NCI-H1417 treated with DMSO at 0.1 percent for 48 hours (cell line): ENCODE measurements at regions not wholly inside any gene's neighbourhood (a gene's known extent, or its start where the extent isn't known, plus 50 kb on each side); places are given as distances from the start of the nearest gene placed in this dataset.
"Not testable (repeated sequence)": the region's sequence is repeated elsewhere in the genome, so short reads cannot be mapped to it uniquely, and the experiment has no call there.

Experiments used
- DNase-seq: peaks from one replicate; lab custom pipeline; 2025; lab: John Stamatoyannopoulos, UW

DNA sequence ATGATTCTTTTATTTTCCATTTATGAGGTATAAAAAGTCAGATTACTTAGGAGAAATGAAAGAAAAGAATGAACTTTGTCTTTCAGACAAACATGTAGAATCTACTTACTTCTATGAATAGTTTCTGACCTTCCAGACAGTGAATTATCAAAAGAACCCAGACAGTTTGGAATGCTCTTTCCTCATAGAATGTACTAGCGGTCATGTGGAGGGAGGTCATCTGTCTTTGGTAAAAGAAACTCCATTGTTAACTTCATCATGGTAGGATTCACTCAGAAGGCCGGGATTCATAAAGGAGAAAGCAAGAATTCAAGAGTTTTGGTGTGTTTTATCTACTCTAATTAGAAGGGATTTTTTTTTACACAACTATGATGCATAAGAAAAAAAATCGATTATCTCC is 144.8 kb upstream of the ZNF804B start:
- DNase-seq: no peak

DNA sequence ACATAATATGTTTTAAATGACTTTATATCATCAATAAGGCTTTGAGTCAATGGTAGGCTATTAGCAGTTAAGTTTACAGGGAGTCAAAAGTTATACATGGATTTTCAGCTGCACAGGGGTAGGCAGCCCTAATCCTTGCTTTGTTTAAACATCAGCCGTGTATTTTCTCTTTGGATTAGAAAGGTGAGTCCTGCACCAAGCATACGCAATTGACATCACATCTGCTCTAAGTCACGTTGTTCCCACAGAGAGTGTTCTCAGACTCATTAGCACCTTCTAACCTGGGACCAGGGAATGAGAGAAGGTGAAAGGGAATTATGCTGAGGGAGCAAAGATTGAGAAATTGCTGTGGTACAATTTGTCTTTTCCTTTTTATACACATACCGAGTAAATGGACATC is 148.6 kb upstream of the ZNF804B start:
- DNase-seq: no peak

DNA sequence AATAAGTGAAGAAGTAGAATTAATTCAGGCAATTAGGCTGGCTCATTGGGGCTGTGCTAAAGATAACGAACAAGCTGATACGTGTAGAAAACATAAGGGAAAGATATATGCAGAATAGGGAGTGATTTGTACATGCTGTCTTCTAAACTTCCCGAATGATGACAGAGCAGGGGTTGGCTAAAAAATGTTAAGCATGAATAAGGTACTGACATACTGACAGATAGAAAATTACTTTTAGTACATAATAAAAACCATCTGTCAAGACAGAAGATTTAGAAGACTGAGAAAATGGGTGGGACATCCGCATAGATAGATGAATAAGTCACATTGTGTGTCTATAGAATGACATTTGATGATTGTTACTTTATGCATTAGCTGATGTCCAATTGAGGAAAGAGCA is 158.8 kb upstream of the ZNF804B start:
- DNase-seq: no peak

DNA sequence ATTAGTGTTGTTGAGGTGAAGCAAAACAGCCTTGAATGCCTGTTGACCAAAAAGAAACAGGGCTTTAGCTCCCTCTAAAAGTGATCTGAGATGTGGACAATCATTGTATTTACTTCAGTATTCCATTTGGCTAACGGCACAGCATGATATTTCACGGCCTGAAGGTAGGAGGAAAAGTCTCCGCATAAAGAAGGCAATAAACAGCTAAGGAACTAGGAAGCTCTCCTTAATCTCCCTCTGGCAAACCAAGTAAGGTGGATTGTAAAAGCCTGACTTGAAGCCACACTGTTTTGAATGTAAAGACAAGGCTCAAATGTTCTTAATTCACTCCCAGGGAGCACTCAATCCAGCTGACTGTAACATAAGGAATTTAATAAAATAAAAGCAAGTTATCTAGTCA is 160.0 kb upstream of the ZNF804B start:
- DNase-seq: no peak

DNA sequence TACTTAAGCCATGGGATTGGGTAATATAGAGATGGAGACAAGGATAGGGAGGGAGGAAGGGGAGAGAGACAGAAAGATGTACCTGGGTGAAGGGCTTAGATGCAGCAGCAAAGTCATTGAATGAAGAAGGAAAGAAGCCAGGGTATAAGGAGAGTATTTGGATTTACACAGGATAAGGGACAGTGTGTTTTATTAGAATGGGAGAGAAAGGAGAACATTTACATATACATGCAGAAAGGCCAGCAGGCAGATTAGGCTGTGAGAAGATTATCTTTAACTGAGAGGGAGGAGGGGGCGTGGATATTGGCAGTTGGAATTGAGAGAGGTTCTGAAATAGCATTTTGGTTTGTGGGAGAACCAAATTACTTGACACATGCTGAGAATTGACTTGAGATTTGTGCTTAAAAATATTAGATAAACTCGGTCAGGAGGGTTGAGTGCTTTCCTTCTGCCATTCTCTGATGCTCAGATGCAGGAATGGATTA is 161.5 kb upstream of the ZNF804B start:
- DNase-seq: no peak

DNA sequence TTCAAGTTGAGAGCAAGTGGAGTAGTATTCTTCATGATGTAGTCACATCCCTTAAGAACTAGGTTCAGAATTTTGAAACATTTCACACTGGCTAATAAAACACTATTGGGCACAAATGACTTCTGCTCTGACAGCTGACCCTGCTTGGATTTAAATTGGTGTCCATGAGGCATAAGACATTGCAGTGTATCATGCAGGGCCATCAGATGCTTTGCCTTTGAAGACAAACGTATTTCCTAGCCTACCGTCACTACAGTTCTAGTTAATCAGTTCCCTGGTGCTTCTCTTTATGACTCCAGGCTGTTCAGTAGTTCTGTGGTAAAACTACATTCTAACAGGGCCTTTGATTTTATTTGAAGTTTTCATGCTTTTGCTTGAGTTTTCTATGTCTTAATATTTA is 168.5 kb upstream of the ZNF804B start:
- no peak for DNase-seq

DNA sequence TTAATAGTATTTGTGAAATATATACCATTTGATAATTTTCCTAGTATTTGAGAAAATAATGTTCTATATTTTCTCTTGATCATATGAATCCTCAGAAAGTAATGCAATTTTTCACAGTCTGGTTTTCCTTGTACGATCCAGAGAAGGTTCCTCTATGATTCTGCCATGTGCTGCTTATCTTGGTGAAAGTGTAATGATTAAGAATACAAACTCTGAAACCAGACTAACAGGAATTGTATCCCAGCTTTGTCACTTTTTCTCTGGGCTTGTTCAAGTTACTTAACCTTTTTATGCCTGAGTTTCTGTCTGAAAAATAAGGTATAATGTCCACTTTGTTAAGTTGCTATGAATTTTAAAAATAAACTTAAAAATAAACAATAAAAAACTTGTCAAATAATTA is 169.6 kb upstream of the ZNF804B start:
- DNase-seq: no peak

DNA sequence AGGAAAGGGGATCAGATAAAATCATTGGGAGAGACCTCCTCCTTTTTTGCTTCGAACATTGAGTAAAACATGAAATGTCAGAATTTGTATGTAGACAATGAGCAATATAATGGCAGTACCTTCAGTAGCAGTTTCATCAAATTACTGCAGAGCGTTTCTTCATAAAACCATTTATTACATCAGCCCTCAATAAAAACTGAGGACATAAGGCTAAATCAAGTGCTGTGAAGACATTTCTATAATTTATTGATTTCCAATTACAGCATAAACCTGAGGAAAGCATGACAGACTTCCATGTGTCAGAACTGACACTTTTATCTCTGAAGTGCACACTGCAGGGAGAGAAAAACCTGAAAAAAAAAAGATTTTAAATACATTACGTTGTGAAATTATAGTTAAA is 172.6 kb upstream of the ZNF804B start:
- no peak for DNase-seq

DNA sequence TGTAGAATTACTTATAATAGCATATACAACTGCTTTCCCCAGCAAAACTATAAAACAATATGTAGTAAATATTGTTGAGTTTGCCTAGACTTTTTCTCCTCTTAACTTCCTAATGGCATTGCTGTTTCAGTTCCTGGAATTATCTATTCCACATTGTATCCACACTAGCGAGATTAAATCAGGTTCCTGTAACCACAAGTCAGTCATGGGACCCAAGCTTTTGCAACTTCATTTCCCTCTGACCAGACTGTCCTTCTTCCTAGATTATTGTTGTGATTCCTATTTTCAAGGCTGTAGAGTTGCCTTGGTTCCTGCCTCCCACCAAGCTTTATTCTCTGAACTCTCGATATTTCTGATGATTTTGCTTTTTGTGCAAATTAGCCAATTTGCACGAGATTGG is 173.3 kb upstream of the ZNF804B start:
- no peak for DNase-seq

DNA sequence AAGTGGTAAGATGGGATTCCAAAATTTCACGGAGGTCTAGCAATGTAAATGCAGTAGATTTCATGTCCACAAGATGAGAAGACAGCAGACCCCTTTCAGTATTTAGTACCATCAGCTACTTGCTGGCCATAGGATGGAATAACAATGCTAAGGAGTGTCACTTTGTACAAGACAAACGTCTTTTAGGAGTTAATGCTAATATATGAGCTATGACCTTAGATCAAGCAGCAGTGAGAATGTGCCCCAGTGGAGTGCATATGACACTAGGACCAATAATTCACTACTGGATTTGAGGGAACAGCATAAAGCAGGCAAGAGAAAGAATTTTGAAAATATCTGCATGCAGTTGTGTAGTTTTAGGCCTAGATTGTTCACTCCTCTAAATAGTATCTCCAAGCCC is 182.8 kb upstream of the ZNF804B start:
- DNase-seq: no peak

DNA sequence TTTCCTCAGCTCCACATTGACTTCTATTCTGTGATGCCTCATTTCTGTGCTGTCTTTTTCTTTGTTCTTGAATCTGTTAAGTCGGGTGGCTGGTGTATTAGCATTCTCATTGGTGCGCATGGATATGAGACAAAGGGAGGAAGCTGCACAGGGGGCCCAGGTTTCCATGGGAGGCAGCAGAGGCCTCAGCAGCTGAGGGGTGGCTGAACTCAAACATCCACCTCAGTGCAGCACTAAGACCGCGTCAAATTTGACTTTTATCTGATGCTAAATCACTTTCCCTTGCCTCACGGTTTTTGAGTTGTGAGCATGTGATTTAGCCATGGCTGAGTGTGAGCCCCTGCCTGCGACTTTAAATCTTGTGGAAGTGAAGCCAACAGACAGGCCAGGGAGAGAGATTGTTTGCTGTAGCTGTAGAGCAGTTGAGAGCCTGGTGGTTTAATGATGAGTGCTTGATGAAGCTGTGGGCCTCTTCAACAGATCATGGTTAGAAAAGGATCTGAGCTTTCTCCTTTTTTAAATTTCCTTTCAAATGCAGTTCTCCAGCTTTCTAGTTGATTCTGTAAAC is 193.3 kb upstream of the ZNF804B start:
- DNase-seq: no peak

DNA sequence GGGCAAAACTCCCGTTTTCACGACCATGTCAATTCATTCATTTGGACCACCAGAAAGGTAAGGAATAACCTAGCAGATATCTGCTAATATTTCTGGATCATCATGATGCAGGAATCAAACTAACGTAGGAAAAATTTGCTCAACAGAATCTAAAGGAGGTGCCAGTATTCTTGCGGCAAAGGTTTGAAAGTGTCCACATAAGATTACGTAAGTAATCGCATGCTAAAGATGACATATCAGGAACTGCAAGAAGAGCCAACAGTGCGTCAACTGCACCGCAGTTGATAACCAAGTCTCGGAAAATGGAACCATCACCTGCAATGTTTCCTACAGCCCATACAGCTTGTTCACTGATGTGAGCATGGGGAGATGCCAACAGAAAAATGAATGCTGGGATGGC is 194.1 kb upstream of the ZNF804B start:
- DNase-seq: no peak

DNA sequence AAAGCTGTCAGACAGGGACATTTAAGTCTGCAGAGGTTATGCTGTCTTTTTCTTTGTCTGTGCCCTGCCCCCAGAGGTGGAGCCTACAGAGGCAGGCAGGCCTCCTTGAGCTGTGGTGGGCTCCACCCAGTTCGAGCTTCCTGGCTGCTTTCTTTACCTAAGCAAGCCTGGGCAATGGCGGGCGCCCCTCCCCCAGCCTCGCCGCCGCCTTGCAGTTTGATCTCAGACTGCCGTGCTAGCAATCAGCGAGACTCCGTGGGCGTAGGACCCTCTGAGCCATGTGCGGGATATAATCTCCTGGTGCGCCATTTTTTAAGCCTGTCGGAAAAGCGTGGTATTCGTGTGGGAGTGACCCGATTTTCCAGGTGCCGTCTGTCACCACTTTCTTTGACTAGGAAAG is 203.1 kb upstream of the ZNF804B start:
- not testable (repeated sequence) for DNase-seq

DNA sequence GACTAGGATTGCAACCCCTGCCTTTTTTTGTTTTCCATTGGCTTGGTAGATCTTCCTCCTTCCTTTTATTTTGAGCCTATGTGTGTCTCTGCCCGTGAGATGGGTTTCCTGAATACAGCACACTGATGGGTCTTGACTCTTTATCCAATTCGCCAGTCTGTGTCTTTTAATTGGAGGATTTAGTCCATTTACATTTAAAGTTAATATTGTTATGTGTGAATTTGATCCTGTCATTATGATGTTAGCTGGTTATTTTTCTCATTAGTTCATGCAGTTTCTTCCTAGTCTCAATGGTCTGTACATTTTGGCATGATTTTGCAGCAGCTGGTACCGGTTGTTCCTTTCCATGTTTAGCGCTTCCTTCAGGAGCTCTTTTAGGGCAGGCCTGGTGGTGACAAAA is 204.7 kb upstream of the ZNF804B start:
- not testable (repeated sequence) for DNase-seq

DNA sequence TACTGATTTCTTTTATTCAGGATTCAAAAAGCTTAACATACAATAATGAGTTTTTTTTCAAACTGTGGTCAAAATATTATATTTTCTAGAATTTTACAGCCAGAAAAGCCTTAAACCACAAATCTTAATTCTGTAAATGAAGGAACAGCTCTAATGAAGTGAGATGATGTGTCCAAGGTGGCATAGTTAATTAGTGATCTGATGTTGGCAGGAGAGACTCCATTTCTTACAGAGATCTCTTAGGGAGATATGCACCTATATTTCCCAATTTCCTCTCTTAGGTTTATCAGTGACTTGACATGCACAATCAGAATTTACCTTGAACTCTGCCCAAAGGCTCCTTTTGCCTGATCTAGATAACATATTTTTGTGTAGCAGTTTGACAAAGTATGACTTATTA is 211.1 kb upstream of the ZNF804B start:
- DNase-seq: no peak

DNA sequence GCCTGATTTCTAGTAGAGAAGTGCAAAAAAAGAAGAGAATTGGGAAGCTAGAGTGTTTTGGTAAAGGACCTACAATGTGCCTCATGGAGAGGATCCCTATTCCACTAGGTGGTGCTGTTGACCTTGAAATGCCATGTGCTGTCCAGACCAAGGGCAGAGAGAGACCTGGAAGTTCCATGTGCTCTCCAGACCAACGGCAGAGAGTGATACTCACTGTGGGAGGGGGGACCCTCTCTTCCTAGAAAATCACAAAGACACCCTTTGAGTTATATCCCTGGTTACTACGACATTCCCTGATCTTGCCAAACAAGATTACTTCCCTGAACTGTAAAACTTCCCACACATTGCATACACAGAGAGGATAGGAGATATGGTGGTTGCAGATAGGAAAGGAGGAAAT is 212.7 kb upstream of the ZNF804B start:
- DNase-seq: no peak

DNA sequence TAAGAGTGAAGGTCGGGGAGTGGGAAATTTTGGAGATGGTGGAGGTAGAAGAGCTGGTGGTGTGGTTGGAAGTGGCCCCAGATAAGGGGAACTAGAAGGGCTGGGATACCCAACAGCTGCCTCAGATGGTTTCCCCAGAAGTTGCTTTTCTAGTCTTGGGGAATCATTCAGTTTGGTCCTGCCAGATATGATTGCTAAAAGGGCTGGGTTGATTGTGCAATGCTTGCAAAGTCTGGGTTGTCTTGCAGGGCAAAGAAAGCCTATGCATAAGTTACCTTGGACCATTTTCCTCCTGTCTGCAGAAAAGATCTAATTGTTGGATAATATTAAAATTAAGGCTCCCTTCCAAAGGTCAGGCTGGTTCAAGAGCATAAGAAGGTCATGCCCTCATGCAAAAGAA is 213.8 kb upstream of the ZNF804B start:
- DNase-seq: no peak

DNA sequence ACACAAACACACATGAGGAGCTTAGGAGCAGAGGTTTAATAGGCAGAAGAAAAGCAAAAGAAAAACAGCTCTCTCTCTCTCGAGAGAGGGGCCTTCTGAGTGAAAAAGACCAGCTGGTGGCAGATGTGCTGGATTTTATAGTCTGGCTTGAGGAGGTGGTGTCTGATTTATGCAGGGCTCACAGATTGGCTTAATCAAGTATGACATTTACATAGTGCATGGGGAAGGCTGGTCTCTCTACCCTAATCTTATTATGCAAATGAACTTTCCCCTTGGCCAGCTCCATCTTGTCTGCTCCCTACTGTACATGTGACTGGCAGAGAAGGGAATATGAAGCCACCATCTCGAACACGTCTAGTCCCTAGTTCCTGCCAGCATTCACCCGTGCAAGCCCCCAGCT is 219.5 kb upstream of the ZNF804B start:
- DNase-seq: no peak

DNA sequence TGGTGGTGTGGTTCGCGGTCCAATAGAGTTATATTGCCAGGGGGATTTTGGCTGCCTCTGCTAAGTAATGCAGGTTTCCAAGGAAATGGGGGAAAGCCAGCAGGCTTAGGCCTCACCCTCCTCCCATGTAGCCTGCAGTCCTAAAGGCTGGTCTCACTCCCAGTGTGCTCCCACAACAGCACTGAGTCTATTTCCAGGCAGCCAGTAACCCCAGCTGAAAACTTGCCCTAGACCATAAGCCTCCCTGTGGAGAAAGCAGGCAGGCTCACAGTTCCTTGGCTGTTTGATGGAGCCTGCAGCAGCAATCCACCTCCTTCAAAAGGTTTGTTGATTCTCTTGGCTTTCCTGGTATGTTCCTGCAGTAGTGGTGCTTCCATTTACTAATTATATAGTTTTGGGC is 220.0 kb upstream of the ZNF804B start:
- DNase-seq: no peak

DNA sequence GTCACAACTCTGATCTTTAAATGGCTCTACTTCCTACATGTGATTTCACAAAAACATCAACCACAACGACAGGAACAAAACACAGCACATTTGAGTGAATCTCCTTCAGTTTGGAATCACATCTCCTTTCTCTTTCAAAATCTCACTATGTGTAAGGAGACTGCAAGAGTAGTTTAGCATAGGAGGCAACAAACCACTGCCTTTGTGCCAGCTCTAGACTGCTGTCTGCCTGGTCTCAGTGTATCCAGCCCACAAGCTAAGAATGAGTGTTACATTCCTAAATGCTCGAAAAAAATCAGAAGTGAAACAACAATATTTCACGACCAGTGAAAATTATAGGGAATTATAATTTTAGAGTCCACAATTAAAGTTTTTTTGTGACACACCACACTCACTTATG is 217.0 kb upstream of the STEAP4 start:
- DNase-seq: no peak

DNA sequence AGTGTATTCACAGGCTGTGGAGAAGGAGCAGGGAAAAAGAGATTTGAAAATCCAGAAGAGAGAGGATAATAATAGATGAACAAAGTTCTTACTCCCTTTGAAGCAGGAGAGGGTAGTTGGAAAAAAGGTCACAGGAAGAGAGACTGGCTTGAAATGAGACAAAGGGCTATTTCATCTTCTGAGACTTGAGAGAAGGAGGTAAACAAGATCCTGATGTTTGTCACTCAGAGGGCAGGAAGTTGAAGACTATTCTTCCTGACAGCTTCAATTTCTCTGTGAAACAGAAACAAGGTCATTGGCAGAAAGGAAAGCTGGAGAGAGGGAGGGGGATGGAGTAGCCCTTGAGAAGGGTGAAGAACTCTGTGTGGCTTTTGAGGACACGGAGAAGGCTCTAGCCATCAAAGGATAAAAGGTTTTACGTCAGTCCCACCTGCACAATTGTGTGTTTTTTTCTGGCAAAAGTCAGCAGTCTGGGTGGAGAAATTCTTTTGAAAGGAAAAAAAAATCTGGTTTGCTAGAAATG is 216.1 kb upstream of the STEAP4 start:
- no peak for DNase-seq

DNA sequence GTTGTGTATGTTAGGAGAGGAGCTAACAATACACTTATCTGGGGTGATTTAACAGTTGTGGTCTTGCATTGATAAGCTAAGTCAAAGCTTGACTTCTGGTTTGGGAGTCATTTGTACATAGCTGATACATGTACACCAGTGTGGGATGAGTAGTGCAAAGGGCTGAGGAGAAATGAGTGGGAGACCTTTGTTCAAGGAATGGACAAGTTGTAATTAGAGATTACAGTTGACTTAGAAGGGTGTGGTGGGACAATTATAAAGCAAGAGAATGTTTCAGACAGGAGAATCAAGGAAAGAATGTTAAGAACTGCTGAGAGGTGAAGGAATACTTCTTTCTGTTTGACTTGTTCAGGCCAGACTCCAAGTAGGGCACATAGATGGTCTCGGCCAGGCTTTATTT is 209.7 kb upstream of the STEAP4 start:
- DNase-seq: no peak

DNA sequence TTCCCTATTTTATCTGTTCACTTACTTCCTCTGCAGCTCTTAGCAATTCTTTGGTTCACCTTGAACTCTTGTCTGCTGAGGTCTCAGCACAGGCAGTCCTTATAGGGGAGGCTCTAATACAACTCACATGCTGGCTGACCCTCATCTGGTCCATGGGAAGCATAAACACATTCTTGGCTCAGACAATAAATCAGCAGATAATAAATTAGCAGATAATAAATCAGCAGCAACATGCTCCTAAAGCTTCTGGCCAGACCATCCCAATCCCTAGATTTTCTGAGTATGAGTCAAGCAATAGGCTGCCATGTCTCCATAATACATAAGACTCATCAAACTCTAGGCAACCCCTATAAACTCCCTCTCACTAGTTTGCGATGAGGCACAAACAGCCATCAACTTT is 208.6 kb upstream of the STEAP4 start:
- DNase-seq: no peak

DNA sequence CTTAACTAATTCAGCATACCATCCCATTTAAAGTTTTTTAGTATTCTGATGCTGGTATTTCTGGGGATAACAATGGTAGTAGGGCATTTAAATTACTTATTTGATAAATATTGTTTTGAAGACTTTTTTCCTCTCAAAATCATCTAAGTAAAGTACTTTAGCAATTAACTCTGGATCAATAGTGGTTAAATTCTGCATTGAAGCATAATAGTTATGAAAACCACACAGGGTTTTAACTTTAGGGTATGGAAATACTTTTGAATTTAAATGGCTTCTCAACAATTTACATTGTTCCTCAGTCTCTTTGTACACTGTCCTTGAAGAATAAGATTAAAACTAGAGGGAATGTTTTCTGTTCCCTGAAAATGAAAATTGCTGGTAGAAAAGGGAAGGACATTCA is 202.6 kb upstream of the STEAP4 start:
- no peak for DNase-seq

DNA sequence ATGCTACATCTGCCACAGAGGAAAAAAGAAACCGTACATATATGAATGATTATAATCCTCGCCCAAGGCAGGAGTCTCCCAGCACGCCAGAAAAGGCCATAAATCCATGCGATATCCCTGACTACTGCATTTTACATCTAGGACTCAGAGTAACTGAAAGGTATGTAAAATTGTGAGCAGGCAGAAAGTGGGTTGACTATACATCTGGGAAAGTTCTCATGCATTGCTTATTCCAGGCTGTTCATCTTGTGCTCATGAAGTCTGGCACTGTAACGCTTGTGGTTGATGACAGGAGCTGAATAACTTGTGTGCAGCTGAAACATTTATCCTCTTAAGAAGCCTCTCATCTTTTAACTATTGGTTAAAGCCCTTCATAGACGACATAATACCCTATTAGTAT is 193.4 kb upstream of the STEAP4 start:
- no peak for DNase-seq
